IPS DF 4.7 (cell line): ENCODE measurements at regions not wholly inside any gene's neighbourhood (a gene's known extent, or its start where the extent isn't known, plus 50 kb on each side); places are given as distances from the start of the nearest gene placed in this dataset.

Source experiments
- DNase-seq: peaks from one replicate; pipeline ENCODE4 v3.0.0-alpha.2; 2013; ENCODE audit warnings: low spot score; ENCODE audit errors: extremely low read depth

DNA sequence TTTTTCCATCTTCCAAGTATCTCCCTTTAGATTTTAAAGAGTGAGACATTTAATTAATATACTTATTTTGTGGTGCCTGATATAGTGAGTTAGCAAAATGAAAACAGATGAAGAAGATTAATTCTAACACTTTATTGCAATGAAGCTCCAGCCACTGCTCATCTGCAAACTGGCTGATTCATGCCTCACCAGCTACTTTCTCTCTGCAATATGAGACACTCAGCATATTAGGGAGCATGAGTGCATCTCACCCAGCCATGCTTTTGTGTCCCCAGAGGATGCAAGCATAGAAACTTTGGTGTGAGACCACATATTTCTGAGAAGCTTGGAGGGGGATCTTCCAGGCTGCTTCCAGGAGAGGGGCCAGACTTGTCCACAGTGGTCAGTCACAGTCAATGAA lies 148.6 kb downstream of the BMP4 start:
- DNase-seq, result no peak

DNA sequence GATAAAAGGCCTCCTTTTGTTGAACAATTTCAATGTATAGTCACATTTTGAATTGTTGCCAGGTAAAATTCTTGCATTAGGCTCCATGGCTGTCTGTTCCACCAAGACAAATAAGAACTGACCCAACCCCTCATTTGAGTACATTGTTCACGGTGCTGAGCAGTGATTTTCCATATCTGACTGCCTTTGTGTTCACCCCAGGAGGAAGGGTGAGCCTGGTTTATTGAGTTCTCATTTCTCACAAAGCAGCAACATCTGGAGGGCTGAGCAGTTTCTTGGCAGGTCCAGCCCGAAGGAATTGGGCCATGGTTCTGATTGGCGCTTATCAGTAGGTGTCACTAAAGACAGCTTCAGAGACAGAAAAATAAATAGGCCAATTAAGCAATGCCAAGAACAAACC lies 149.1 kb downstream of the BMP4 start:
- DNase-seq, result no peak

DNA sequence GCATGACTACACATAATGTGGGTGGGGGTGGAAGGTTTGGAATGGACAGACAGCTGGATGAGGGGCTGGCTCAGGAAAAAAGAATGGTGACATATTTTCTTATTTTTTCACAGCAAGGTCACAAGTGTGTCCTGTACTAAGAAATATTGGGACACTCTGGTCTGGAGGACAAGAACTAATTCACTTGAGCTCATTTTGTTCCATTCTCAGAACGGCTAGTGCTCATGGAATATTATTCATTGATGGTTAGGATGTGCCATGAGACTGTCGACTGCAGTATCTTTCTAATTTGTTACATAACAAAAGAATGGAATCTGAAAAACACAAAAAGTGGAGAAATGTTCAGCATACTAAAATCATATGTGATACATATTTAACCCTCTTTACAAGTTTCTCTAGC lies 149.5 kb downstream of the BMP4 start:
- no peak for DNase-seq

DNA sequence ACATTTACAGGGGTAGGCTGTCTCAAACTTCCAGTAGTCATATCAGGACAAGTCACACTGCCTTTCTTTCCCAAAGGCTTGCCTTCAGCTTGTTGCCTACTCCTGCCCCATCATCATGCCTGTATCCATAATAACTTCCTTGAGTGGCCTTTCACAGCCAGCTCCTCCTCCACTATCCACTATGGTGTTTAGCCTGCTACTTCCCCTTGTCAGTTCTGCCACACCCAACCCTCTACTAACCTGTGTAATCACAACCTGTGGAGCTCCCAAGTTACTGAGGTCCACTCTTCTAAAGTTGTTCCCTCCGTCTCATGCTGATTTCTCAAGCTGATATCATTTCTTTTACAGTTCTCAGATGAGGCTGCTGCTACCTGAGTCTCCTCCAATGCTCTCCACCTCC lies 159.9 kb downstream of the BMP4 start:
- no peak for DNase-seq

DNA sequence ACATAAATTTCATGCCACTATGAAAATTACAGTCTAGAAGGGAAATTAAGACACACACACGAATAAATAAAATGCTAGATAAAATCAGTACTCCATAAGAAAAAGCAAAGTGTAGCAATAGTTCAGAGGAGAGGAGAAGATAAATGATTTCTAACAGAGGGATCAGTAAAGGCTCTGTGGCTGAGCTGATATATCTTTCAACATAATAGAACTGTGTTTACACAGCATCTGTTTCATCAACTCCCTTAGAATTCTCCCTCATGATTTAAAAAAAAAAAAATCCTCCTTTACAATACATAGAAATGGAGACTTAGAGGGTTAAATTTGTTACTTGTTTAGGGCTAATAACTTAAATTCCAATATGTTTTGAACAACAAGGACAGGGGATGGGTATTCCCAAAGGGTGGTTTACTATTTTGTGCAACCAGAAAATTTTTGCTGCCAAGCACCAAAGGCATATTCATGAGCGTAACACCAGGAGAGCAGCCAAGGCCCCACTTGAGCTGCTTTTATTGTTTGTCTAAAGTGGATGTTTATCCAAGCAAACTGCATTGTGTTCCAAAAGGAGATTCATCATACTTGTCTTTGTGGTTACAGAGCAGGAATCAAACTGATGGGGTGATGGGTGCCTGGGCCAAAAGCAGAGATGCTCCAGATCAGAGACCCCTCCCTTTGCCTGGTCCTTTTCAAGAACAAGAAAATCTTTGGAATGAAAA lies 162.7 kb downstream of the BMP4 start:
- DNase-seq, result no peak

GRCh38 chr14:53792909-53793308 lies 163.7 kb downstream of the BMP4 start:
- DNase-seq, result no peak

GRCh38 chr14:53790731-53791500 lies 165.7 kb downstream of the BMP4 start:
- DNase-seq, result no peak

- no peak for DNase-seq
Observed at GRCh38 chr14:53788566-53788965, 168.1 kb downstream of the BMP4 start.

GRCh38 chr14:53786045-53786444 lies 170.6 kb downstream of the BMP4 start:
- DNase-seq, result no peak

- no peak for DNase-seq
Observed at GRCh38 chr14:53784688-53785087, 171.9 kb downstream of the BMP4 start.

DNA sequence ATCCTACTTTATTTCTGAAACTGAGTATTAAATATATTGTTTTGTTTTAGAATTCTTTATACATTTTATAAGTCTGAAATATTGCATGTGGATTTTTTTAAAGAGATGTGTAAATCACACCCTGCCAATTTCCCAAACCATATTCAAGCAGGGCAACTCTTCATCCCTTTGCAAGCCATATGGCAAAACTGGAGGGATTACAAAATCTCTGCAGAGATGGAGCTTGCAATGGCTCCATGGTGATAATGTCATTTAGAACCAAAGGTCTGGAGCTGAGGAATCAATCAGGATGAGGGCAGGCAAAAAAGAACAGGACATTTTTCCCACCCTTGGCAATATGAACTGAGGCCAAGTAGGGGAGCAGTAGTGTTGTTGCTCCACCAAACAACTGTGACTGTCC lies 173.4 kb downstream of the BMP4 start:
- no peak for DNase-seq

DNA sequence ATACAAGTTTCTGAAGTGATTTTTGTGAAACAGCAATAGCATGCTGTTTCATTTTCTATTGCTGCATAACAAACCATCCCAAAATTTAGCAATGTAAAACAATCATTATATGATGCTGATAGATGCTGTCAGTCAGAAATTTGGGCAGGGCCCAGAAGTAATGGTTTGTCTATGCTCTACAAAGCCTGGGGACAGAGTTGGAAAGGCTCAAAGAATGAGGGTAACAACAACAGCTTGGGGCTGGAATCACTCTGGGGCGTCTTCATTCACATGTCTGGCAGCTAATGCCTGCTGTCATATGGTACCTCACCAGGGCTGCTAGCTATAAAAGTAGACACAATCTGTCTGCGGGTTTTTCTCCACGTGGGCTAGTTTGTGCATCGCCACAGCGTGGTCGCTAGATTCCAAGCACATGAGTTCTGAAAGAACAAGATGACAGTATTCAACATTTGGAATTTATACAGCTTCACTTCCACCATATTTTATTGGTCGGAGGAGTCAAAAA lies 176.5 kb downstream of the BMP4 start:
- no peak for DNase-seq

- no peak for DNase-seq
Observed at GRCh38 chr14:53779301-53779700, 177.3 kb downstream of the BMP4 start.

DNA sequence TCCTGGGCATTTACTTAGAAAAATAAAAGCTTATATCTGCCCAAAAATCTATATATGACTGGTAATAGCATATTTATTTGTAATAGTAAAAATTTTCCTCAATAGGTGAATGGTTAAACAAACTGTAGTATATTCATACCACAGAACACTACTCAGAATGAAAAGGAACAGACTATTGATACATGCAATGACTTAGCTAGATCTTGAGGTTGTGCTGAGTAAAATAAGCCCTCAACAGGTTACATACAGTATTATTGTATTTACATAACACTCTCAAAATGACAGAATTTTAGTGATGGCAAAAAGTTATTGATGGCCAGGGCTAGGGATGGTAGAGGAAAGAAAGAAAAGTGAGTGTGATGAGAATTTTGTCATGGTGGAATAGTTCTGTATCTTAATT lies 178.4 kb downstream of the BMP4 start:
- no peak for DNase-seq

DNA sequence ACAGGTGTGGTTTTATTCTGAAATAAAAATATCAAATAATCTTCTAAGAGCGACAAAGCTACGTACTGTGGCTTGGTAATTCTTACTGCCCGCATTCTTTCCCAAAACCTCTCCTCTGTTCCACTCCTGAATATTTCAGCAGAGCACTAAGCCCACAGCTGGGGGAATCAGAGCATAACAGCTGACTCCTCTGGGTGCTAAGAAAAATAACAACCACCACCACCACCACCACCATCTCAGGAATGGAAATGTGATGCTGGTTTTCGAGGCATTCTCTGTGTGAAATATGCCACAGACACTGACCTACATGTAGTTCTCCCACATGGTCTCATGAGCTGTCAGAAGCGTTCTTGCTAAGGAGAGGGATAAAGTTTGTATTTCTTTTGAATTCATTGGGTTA lies 183.7 kb downstream of the BMP4 start:
- DNase-seq, result no peak

- DNase-seq, result no peak
Observed at GRCh38 chr14:53767566-53767965, 189.1 kb downstream of the BMP4 start.

- no peak for DNase-seq
Observed at GRCh38 chr14:53766601-53767000, 190.0 kb downstream of the BMP4 start.

- DNase-seq, result no peak
Observed at GRCh38 chr14:53766106-53766505, 190.5 kb downstream of the BMP4 start.

DNA sequence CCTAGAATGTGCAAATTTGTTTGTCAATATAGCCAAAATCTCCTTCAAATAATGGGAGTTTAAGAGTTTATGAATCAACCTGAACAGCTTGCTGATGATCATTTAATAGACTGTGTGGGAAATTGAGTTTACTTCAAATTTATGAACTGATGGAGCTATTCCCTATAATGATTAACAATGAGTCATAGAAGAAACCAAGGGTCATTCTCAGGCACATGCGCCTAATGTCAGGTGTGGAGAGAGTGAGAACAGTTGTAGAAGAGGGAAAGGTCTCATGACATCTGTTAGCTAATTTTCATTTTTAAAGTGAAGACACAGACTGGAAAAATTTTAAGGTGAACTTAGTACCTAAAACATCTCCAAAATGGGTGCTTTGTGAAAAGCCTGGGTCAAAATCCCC lies 191.8 kb downstream of the BMP4 start:
- DNase-seq, result no peak

DNA sequence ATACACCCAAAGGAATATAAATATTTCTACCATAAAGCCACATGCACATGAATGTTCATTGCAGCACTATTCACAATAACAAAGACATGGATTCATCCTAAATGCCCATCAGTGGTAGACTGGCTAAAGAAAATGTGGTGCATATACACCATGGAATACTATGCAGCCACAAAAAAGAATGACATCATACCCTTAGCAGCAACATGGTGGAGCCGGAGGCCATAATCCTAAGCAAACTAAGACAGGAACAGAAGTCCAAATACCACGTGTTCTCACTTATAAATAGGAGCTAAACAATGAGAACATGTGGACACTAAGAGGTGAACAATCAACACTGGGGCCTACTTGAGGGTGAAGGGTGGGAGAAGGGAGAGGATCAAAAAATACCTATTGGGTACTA lies 198.5 kb downstream of the BMP4 start:
- DNase-seq, result no peak

DNA sequence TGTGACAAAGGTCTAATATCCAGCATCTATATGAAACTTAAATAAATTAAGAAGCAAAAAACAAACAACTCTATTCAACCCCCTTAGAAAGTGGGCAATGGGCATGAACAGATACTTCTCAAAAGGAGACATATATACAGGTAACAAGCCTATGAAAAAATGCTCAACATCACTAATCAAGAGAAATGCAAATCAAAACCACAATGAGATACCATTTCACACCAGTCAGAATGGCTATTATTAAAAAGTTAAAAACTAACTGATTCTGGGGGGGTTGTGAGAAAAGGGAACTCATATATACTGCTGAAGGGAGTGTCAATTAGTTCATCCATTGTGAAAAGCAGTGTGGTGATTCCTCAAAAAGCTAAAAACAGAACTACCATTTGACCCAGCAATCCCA lies 198.9 kb downstream of the BMP4 start:
- DNase-seq, result no peak

- DNase-seq, result no peak
Observed at GRCh38 chr14:53751650-53752049, 205.0 kb downstream of the BMP4 start.

DNA sequence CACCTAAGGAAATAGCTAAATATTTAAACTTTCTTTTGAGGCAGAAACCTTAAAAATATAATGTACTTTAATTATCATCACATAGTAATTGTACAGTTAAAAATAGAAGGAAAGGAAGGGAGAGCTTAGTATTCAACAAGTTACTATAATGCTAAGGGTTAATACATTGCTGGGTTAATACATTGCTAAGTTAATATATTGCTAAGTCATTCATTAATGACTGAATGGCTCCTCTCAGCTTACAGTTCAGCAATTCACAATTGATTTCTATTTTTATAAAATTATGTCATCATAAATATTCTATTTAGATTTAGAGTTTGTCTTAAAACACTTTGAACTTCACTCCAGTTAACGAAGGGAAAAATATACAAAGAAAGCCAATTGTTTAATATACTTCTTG lies 207.9 kb downstream of the BMP4 start:
- DNase-seq, result no peak
